SU-DHL-6 (cell line): ENCODE measurements at regions not wholly inside any gene's neighbourhood (a gene's known extent, or its start where the extent isn't known, plus 50 kb on each side); places are given as distances from the start of the nearest gene placed in this dataset.

Source experiments
- H2AFZ ChIP-seq: fragments of 200-600 bp; sonication (generic); 2 replicates; pipeline ENCODE4 v1.6.1; 2014; ENCODE audit warnings: low read depth, mild to moderate bottlenecking, moderate library complexity, mixed read lengths, antibody characterized with exemption, low read length; ENCODE audit not compliant: severe bottlenecking
- H3F3A ChIP-seq: fragments of 200-600 bp; shearing (Covaris generic); 2 replicates; pipeline ENCODE4 v1.6.0; 2016; ENCODE audit warnings: antibody characterized with exemption, mild to moderate bottlenecking; ENCODE audit not compliant: insufficient read depth
- H3K27ac ChIP-seq: fragments of 200-600 bp; sonication (generic); 2 replicates; pipeline ENCODE4 v1.5.1; 2016; ENCODE audit warnings: low read depth, mild to moderate bottlenecking, low read length, moderate library complexity, mixed read lengths
- H3K27me3 ChIP-seq: fragments of 200-600 bp; sonication (generic), shearing (Covaris generic); 2 replicates; pipeline ENCODE4 v1.6.0; 2014; ENCODE audit warnings: mild to moderate bottlenecking, low read length
- H3K36me3 ChIP-seq: fragments of 200-600 bp; sonication (generic); 2 replicates; pipeline ENCODE4 v1.6.1; 2014; ENCODE audit warnings: mild to moderate bottlenecking, low read length, mixed read lengths
- H3K4me2 ChIP-seq: fragments of 300-600, 200-600 bp; shearing (Covaris generic), sonication (generic); 2 replicates; pipeline ENCODE4 v1.6.0; 2014; ENCODE audit warnings: low read length, low read depth, mild to moderate bottlenecking; ENCODE audit not compliant: poor library complexity, severe bottlenecking
- H3K4me3 ChIP-seq: fragments of 200-600 bp; sonication (generic); 2 replicates; pipeline ENCODE4 v1.5.1; 2014; ENCODE audit warnings: antibody characterized with exemption, low read length, mild to moderate bottlenecking, mixed read lengths; ENCODE audit not compliant: insufficient read depth, poor library complexity, severe bottlenecking
- H3K79me2 ChIP-seq: fragments of 200-600 bp; sonication (generic); 2 replicates; pipeline ENCODE4 v1.6.1; 2014; ENCODE audit warnings: mild to moderate bottlenecking, low read length, moderate library complexity; ENCODE audit not compliant: insufficient read depth
- H3K9ac ChIP-seq: fragments of 200-600 bp; sonication (generic); 2 replicates; pipeline ENCODE4 v1.7.0; 2014; ENCODE audit warnings: mild to moderate bottlenecking, low read length
- H3K9me2 ChIP-seq: fragments of 200-600 bp; sonication (generic); replicated peaks from 2 replicates; pipeline ENCODE4 v1.6.1; 2014; ENCODE audit warnings: low read length; ENCODE audit not compliant: insufficient read depth
- H3K9me3 ChIP-seq: fragments of 200-600 bp; sonication (generic); 2 replicates; pipeline ENCODE4 v1.6.1; 2014; ENCODE audit warnings: low read length, mixed read lengths; ENCODE audit not compliant: insufficient read depth
- H4K20me1 ChIP-seq: fragments of 200-600 bp; sonication (generic); 2 replicates; pipeline ENCODE4 v1.6.1; 2014; ENCODE audit warnings: low read depth, mild to moderate bottlenecking, antibody characterized with exemption, low read length, moderate library complexity, mixed read lengths
- CTCF ChIP-seq: fragments of 200-600 bp; sonication (generic); IDR thresholded peaks from one replicate; pipeline ENCODE4 v1.5.1; 2017; ENCODE audit warnings: antibody characterized with exemption, mild to moderate bottlenecking, low read length, moderate library complexity; ENCODE audit not compliant: insufficient read depth, poor library complexity, severe bottlenecking
- EZH2phosphoT487 ChIP-seq: fragments of 200-600 bp; sonication (generic), shearing (Covaris generic); conservative IDR thresholded peaks from 2 replicates; pipeline ENCODE4 v1.6.1; 2018; ENCODE audit warnings: mild to moderate bottlenecking, antibody characterized with exemption, low read length, moderate library complexity, mixed read lengths

- Histone ChIP-seq H3K4me2 (no peak overlapping the region), H3K36me3 (no peaks in the 10 kb centered on the region), H4K20me1 (no peaks in the 10 kb centered on the region), H3K79me2 (no peaks in the 10 kb centered on the region), H3K27ac (no peak overlapping the region), H3F3A (no peaks in the 10 kb centered on the region), H3K9ac (no peak overlapping the region), H2AFZ (no peak overlapping the region), H3K27me3 (no peaks in the 10 kb centered on the region), H3K9me2 (no peaks in the 10 kb centered on the region), H3K4me3 (no peak overlapping the region), H3K9me3 (no peaks in the 10 kb centered on the region)
- no peak for TF ChIP-seq CTCF
- TF ChIP-seq EZH2phosphoT487: no peak
Measured at GRCh38 chr11:127195501-127196120, 195.0 kb upstream of the KIRREL3 start.

- H2AFZ ChIP-seq: no peak overlapping the region
- no peaks in the 10 kb centered on the region for H3K27me3 ChIP-seq
- H3K27ac ChIP-seq: no peak overlapping the region
- H3F3A ChIP-seq: no peaks in the 10 kb centered on the region
- no peak overlapping the region for H3K9ac ChIP-seq
- no peaks in the 10 kb centered on the region for H3K9me3 ChIP-seq
- no peak for TF ChIP-seq CTCF
- no peak for TF ChIP-seq EZH2phosphoT487
- H4K20me1 ChIP-seq: no peaks in the 10 kb centered on the region
- H3K36me3 ChIP-seq: no peaks in the 10 kb centered on the region
- H3K9me2 ChIP-seq: no peaks in the 10 kb centered on the region
- H3K4me2 ChIP-seq: no peak overlapping the region
- H3K79me2 ChIP-seq: no peaks in the 10 kb centered on the region
- H3K4me3 ChIP-seq: no peak overlapping the region
Measured at GRCh38 chr11:127194521-127194920, 194.0 kb upstream of the KIRREL3 start.

GRCh38 chr11:127193950-127194349 is 193.4 kb upstream of the KIRREL3 start:
- no peak overlapping the region for H3K4me3 ChIP-seq
- no peaks in the 10 kb centered on the region for H3K9me2 ChIP-seq
- H3K4me2 ChIP-seq: no peak overlapping the region
- TF ChIP-seq CTCF (no peak), EZH2phosphoT487 (no peak)
- no peaks in the 10 kb centered on the region for H4K20me1 ChIP-seq
- no peak overlapping the region for H3K9ac ChIP-seq
- H2AFZ ChIP-seq: no peak overlapping the region
- H3K27ac ChIP-seq: no peak overlapping the region
- H3K9me3 ChIP-seq: no peaks in the 10 kb centered on the region
- no peaks in the 10 kb centered on the region for H3K27me3 ChIP-seq
- H3F3A ChIP-seq: no peaks in the 10 kb centered on the region
- H3K79me2 ChIP-seq: no peaks in the 10 kb centered on the region
- no peaks in the 10 kb centered on the region for H3K36me3 ChIP-seq
